ENCODE measurements at regions not wholly inside any gene's neighbourhood (a gene's known extent, or its start where the extent isn't known, plus 50 kb on each side); places are given as distances from the start of the nearest gene placed in this dataset.

GRCh38 chr1:90144820-90145219, 149.9 kb downstream of the ZNF326 start:
- TF ChIP-seq CTCF (IDR thresholded peaks at IDR 0.05), result no peak
- no peak overlapping the region for H3K4me3 ChIP-seq
- H3K27me3 ChIP-seq, result no peaks in the 10 kb centered on the region
- peaks cover 0 to 4% (median 0%) of the 10 kb centered on the region in 3 donors for H3K9me3 ChIP-seq
- H3K36me3 ChIP-seq, result no peaks in the 10 kb centered on the region
- H3K4me1 ChIP-seq, result no peaks in the 10 kb centered on the region
- no peak overlapping the region for H3K27ac ChIP-seq
- intact Hi-C loops (cut with DNase I; ENCODE audit: low total_unique reads), result no loop called here
- DNase-seq, result no peak

- no peak for DNase-seq
- Histone ChIP-seq H3K27ac (no peak overlapping the region), H3K4me3 (no peak overlapping the region), H3K4me1 (no peaks in the 10 kb centered on the region), H3K36me3 (no peaks in the 10 kb centered on the region), H3K27me3 (no peaks in the 10 kb centered on the region), H3K9me3 (peaks cover 0 to 10% (median 4%) of the 10 kb centered on the region in 3 donors)
- intact Hi-C loops (cut with DNase I; ENCODE audit: low total_unique reads), result no loop called here
- no peak for TF ChIP-seq CTCF (IDR thresholded peaks at IDR 0.05)
Observed at GRCh38 chr1:90143591-90143990, 148.7 kb downstream of the ZNF326 start.

GRCh38 chr1:90142697-90143096, 147.8 kb downstream of the ZNF326 start:
- Histone ChIP-seq H3K9me3 (peaks cover 0 to 10% (median 4%) of the 10 kb centered on the region in 3 donors), H3K27ac (no peak overlapping the region), H3K27me3 (no peaks in the 10 kb centered on the region), H3K4me3 (no peak overlapping the region), H3K4me1 (no peaks in the 10 kb centered on the region), H3K36me3 (no peaks in the 10 kb centered on the region)
- no peak for DNase-seq
- intact Hi-C loops (cut with DNase I; ENCODE audit: low total_unique reads), result no loop called here
- no peak for TF ChIP-seq CTCF (IDR thresholded peaks at IDR 0.05)

GRCh38 chr1:90139837-90140236, 144.9 kb downstream of the ZNF326 start:
- H3K36me3 ChIP-seq, result no peaks in the 10 kb centered on the region
- intact Hi-C loops (cut with DNase I; ENCODE audit: low total_unique reads), result no loop called here

GRCh38 chr1:90135286-90135685, 140.4 kb downstream of the ZNF326 start:
- no peaks in the 10 kb centered on the region for H3K36me3 ChIP-seq
- H3K4me1 ChIP-seq, result peaks cover 0 to 10% (median 0%) of the 10 kb centered on the region in 4 donors
- H3K4me3 ChIP-seq, result no peak overlapping the region
- H3K27me3 ChIP-seq, result no peaks in the 10 kb centered on the region
- no peak for DNase-seq
- intact Hi-C loops (cut with DNase I; ENCODE audit: low total_unique reads), result no loop called here
- TF ChIP-seq CTCF (IDR thresholded peaks at IDR 0.05), result no peak
- H3K27ac ChIP-seq, result no peak overlapping the region
- H3K9me3 ChIP-seq, result peaks cover 0 to 10% (median 4%) of the 10 kb centered on the region in 3 donors

More at GRCh38 chr1:90139837-90140236, 144.9 kb downstream of the ZNF326 start:
- H3K4me3 ChIP-seq, result no peak overlapping the region
- H3K27me3 ChIP-seq, result no peaks in the 10 kb centered on the region
- H3K4me1 ChIP-seq, result no peaks in the 10 kb centered on the region
- peaks cover 0 to 10% (median 4%) of the 10 kb centered on the region in 3 donors for H3K9me3 ChIP-seq
- H3K27ac ChIP-seq, result no peak overlapping the region
- no peak for TF ChIP-seq CTCF (IDR thresholded peaks at IDR 0.05)
- no peak for DNase-seq

All from tibial artery (tissue), 4 donors.